WI38 (cell line): ENCODE measurements at regions not wholly inside any gene's neighbourhood (a gene's known extent, or its start where the extent isn't known, plus 50 kb on each side); places are given as distances from the start of the nearest gene placed in this dataset.

Source experiments
- H3K4me3 ChIP-seq: 2 replicates; pipeline ENCODE4 v1.5.1; 2011; ENCODE audit warnings: low read depth, mild to moderate bottlenecking, control low read depth, low read length
- CTCF ChIP-seq: IDR thresholded peaks from 2 replicates; pipeline ENCODE4 v1.5.1; 2012; ENCODE audit warnings: low read depth, mild to moderate bottlenecking, control low read depth, low read length

GRCh38 chr1:163661391-163661790 lies 339.6 kb downstream of the NUF2 start:
- TF ChIP-seq CTCF = no peak
- no peak overlapping the region for H3K4me3 ChIP-seq

GRCh38 chr1:163664671-163665335 lies 343.0 kb downstream of the NUF2 start:
- no peak overlapping the region for H3K4me3 ChIP-seq
- TF ChIP-seq CTCF = no peak

- H3K4me3 ChIP-seq = no peak overlapping the region
- TF ChIP-seq CTCF = no peak
Observed at GRCh38 chr1:163668472-163668871, 346.7 kb downstream of the NUF2 start.

- no peak overlapping the region for H3K4me3 ChIP-seq
- no peak for TF ChIP-seq CTCF
Observed at GRCh38 chr1:163670989-163671757, 349.4 kb downstream of the NUF2 start.

- no peak overlapping the region for H3K4me3 ChIP-seq
- TF ChIP-seq CTCF = no peak
Observed at GRCh38 chr1:163672976-163673758, 351.4 kb downstream of the NUF2 start.

- no peak overlapping the region for H3K4me3 ChIP-seq
- TF ChIP-seq CTCF = no peak
Observed at GRCh38 chr1:163673759-163674151, 352.0 kb downstream of the NUF2 start.
